ENCODE measurements at regions not wholly inside any gene's neighbourhood (a gene's known extent, or its start where the extent isn't known, plus 50 kb on each side); places are given as distances from the start of the nearest gene placed in this dataset.
"Not testable (repeated sequence)": the region's sequence is repeated elsewhere in the genome, so short reads cannot be mapped to it uniquely, and the experiment has no call there.

DNA sequence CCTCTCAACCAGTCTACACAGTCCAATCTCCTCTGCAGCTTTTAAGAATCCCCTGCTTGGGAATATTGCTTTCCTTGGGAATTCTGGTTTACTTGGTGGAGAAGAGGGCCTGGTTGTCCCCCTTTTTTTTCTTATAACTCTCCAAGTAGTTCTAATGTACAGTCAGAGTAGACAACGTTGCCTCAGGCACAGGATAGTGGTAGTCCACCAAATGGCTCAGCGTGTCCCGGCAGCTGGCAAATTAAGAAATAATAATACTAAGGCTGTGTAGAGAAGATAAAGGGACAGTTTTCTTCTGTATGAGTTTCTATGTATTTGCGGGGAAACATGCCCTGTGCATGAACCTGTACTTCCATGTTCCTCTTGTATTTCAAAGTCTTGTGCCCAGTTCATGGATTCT is 145.7 kb upstream of the RREB1 start:
- DNase-seq = no peak

DNA sequence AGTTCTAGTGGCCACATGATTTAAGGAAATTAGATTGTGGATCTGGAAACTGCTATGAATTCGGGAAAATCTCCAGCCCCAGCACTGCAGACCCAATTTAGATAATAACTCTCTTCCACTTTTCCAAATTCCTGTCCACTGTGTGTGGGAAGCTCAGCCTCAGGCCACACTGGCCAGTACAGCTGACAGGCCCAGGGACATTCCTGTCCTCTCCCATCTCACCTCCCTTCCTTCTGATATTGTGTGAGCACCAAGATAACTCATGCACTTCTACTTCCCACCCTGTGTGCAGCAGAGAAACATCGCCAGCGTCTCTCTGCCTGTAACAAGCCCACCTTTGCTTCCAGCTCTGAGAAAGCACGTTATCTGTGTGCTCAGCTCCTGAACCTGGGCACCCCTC is 145.1 kb upstream of the RREB1 start:
- DNase-seq = no peak

DNA sequence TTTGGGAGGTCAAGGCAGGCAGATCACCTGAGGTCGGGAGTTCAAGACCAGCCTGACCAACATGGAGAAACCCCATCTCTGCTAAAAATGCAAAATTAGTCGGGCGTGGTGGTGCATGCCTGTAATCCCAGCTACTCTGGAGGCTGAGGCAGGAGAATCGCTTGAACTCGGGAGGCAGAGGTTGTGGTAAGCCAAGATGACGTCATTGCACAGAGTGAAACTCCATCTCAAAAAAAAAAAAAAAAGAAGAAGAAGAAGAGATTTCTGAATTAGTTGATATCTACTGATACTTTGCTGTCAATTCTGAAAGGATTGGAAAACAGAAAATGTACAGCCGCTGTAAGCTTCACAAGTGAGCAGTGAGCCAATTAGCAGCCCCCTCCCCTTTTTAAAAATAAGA is 144.4 kb upstream of the RREB1 start:
- not testable (repeated sequence) for DNase-seq

DNA sequence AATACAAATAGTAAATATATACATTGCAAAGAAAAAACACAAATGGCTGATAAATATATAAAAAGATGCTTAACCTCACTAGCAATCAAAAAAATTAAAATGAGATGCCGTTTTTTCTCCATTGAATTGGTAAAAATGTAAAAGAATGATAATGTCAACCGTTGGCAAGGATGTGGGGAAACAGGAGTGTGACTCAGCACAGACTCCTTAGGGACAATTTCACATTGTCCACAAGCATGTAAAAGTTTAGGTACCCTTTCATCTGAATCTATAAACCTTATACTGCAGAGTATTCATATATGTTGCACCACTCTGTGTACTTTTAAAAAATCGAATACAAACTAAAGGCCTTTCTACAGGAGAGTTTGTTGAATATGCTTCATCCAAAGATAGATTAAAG is 143.1 kb upstream of the RREB1 start:
- no peak for DNase-seq

DNA sequence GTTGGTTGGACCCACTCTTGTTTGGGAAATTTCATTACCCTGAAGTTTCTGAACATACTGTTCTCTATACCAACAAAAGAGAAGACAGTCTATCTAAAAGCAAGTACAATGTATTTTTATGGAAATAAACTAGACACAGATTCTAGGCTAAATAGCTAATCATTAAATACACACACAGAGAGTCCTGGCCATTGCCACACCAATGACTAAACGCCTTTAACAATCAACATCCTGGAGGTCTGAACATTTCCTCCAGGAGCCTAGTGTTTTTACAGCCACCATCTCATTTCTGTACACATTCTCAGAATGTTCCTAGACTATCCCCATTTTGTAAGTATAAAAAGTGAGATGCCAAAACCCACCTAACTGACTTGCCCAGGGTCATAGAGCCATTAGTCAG is 141.6 kb upstream of the RREB1 start:
- no peak for DNase-seq

DNA sequence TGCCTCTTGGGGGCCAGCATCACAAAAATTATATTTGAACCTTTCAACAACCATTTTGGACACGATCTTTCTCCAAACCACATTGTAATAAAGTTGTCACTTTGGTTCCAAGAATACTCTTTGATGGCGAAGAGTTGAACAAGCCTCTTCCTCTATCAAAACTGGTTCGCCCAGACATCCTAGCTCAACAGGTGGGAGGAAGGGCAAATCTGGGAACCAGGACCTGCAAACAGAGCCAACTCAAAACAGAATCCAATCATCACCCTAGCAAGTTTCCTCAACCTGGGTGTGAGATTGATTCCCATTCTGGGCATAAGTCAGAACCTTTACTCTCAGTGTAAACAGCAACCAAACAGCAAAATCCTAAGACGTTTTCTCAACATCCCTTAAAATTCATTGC is 141.2 kb upstream of the RREB1 start:
- DNase-seq = no peak

DNA sequence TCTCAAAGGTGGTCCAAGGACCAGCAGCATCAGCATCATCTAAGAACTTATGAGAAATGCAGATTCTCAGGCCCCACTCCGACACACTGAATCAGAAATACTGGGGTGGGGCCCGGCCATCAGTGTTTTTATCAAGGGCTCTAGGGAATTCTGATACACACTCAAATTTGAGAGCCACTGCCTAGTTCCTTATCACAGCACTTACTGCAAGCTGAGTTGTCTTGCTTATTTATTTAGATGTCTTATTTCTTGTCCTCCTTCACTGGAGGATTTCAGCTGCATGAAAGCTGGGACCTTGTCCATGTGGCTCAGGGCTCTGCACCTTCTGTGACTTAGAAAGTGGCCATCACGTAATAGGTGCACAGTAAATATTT is 139.4 kb upstream of the RREB1 start:
- no peak for DNase-seq

DNA sequence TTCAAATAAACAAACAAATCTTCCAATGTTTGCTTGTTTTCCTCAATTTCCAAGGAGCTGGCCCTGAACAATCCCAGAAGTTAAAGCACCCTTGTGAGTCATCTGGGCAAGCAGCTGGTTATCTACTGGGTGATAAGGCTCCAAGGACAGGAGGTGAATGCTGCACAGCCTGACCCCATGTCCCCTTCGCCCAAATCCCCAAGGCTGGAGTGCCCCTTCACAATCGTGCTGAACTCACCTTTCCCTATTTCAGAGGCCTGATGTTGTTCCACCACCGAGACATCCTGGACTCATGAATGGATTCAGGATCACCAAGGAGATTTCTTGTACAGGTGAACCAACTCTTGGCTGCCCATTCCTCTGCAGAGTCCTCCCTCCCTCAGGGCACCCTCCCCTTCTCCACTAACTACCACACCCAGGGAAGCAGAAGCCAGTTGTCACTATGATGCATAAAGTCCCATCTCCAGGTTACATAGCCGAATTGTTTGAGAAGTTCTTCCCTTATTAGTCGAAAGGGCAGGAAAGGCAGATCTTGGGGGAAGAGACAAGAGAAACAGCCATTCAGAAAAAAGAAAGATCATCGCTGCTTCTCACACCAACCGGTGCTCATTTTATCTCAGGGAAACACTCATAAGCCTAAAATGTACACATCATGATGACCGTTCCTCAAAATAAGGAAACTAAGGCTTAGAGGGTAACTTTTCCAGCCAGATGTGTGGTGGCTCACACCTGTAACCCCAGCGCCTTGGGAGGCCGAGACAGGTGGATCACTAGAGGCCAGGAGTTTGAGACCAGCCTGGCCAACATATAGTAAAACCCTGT is 138.8 kb upstream of the RREB1 start:
- DNase-seq = no peak

DNA sequence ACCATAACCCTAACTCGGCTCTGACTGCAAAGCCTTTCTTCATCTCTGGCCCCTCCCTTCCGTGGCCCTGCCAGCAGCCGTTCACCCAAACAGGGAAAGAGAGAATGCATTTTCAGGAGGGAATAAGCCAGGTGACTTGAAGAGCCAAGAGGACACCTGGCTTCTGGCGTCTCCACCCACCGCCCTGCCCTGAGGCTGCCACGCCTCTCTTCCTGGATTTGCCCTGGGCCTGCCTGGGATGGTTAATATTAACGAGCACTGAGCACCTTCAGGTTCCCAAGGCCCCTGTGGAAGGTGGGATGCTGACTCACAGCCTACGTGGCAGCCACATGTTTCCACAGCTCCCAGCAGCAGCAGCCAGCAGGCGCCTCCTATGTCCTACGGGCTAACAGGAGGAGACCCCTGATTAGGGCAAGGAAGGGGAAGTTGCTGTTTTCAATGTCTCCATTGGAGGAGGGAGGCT is 138.0 kb upstream of the RREB1 start:
- DNase-seq = no peak

DNA sequence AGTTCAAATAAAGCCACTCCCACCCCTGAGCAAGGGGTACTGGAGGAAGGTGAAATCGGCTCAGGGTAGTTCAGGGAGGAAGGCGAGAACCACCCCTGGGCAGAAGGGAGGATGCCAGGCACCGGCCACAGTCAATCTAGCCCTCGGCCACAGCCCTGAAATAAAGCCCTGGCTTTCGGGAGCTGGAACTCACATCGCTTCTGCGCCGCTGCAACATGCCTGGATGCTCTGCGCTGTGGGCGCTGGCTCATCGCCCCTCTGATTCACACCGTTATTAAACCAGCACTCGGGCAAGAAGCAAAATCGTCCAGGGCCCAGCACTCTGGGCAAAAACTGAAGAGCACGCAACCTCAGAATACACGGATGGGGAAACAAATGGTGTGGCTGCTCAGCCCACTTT is 136.9 kb upstream of the RREB1 start:
- no peak for DNase-seq

DNA sequence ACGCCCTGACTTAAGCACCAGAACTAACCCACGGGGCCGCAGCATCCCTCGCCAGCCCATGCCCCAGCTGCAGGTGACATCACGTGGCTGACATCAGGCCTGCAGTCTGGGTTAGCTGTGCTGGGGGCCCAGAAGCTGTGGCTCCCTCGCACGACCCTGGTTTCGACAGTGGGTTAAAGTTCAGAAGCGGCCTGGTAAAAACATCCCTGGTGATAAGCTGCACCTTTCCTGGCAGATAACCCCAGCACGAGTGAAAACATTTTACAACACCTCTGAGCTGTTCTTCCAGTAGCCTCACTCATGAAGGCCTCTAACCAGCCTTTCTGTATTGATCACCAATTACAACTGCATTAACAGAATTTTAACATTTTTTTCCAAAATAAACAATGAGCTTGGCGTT is 136.4 kb upstream of the RREB1 start:
- DNase-seq = no peak

DNA sequence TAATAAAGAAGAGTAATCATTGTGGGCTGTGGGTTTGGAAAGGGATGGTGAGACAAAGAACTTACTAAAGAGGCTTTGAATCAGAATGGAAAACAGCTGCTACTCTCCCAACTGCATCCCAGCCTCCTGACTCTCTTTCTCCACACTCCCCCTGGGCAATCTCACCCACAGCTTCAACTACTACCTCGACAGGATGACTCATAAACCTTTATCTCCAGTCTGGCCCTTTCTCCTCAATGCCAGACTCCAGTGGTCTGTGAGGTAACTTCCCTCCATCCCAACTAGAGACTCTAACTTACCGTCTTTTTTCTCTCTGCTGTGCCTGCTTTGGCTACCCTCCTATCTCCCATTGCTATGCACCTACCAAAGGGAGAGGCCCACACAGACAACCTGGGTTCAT is 135.3 kb upstream of the RREB1 start:
- DNase-seq = no peak

DNA sequence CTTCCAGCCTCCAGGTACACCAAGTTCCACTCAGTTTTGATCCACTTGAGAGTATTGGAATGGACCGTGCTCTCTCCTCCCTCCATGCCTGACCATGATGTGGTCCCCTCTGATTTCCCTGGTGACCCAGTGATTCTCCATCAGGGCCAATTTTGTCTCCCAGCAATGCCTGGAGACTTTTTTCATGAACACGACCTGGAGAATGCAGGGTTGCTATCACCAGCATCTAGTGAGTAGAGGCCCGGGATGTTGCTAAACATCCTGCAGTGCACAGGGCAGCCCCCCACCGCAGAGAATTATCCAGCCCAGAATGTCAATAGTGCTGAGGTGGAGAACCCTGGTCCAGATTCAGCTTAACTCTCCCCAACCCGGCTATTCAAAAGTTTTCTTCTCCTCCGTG is 134.0 kb upstream of the RREB1 start:
- DNase-seq = no peak

DNA sequence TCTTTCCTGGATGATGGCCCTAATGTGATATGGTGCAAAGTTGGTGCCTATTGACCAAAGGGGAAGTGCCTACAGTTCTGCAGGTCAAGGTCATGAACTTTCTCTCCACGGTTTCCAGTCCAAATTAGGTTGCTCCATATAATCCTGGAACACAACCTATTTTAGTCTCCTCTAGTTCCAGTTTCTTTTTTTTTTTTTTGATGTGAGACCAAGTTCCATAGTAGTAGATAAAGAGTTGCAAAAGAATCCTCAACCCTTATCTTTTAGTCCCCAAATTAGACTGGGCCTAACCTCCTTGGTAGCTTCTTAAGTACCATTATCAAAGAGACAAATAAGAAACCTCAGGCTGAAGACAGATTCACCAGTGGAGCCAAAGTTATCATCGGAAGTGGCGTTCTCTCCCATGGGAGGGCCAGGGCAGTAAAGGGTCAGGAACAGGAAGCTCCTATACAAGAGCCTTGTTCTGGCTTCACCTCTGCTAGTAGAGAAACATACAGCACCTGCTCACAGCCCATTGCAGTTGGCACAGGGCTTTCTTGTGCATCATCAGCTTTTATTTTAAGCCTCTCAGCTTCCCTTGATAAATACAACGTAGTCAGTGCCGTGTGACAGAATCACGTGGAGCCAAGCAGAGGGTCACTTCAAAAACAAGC is 132.2 kb upstream of the RREB1 start:
- DNase-seq = no peak

DNA sequence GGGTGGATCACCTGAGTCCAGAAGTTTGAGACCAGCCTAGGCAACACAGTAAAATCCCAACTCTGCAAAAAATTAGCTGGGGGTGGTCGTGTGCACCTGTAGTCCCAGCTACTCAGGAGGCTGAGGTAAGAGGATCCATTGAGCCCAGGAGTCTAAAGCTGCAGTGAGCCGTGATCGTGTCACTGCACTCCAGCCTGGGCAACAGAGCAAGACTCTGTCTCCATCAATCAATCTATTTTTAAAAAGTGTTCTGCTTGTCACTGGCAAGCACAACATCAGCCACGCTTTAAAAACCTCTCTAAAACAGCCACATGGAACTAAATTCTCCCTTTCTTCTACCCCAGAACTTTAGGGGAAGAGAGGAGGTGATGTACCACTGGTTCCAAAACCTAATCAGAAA is 131.6 kb upstream of the RREB1 start:
- DNase-seq = no peak

DNA sequence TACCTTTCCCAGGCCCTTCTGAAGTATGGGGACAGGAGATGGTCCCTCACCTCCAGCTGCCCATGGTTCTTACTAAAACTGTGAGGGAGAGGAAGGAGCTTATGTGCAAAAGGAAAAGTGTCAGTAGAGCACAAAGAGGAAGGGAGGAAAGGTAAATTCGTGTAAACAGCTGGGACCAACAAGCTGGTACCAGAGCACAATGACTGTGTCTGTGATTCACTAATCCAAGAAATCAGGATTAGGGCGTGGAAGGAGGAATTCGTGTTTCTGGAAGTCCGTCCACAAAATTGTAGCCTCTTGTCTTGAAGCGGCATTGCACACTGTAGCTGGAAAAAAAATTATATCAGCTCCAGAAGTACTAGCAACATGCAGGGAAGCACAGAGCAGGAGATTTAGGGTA is 129.0 kb upstream of the RREB1 start:
- DNase-seq = no peak

DNA sequence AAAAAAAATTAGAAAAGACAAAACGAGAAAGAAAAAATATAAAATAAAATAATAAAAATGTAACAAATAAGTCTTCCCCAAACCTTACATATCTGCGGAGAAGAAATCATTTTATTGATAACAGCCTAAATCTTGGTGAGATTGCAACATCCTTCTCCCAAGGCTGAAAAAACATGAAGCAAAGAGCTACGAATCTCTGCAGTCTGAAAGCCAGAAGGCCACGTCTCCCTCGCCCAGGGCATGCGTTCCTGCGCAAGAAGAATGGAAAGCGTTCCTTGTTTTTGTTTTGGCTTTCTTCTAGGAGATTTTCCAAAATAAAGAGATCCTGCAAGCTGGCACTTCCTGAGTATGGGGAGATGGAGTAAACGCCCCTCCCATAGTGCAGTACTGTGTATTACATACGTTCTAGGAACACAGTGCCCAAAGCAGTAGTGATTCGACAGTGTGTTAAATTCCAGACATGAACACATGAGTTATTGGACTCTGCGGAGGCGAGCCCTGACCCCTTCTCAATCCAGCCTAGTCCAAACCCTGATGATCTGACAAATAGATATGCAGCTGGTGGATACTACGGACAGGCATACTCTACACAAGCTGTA is 126.7 kb upstream of the RREB1 start:
- DNase-seq = no peak

DNA sequence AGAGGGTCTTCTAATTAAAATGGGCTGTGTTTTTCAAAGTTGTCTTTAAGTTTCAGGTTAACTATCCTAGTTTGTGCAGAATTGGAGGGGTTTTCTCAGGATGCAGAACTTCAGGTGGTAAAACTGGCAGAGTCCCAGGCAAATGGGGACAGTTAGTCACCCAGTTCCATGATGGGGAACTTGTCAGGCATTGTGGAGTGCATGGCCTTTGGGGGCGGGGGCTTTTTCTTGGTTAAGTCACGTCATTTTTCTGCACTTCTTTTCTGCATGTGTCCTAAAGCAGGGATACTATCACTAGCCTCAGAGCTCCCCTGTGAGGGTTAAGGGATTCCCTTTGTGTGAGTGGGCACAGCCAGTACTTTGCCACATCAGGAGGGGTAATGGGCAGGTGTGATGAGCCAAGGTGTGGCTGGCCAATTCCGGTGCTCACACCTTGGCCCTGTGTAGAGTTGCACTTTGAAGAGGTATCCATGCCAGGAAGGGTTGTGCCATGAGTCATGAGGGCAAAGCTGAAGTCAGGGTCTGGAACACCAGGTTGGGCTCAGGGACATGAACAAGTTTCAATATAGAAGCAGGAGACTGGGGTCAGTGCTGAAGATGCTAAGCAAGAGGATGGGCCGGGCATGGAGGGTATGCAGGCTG is 126.0 kb upstream of the RREB1 start:
- DNase-seq = no peak

DNA sequence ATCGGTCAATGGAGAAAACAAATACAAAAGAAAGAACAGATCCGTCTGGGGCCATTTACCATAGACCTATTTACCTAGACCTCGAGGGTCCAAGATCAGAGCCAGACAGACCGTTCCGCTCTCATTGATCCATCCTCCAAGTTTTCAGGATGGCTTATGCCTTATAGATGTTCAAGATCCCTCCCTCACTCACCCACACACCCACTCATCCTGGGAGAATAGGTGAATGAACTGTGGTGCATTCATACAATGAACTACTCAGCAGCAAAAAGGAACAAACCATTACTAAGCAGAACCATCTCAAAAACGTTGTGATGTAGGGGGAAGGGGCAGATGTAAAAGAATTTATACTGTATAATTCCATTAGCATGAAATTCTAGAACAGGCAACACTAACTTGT is 125.1 kb upstream of the RREB1 start:
- no peak for DNase-seq

DNA sequence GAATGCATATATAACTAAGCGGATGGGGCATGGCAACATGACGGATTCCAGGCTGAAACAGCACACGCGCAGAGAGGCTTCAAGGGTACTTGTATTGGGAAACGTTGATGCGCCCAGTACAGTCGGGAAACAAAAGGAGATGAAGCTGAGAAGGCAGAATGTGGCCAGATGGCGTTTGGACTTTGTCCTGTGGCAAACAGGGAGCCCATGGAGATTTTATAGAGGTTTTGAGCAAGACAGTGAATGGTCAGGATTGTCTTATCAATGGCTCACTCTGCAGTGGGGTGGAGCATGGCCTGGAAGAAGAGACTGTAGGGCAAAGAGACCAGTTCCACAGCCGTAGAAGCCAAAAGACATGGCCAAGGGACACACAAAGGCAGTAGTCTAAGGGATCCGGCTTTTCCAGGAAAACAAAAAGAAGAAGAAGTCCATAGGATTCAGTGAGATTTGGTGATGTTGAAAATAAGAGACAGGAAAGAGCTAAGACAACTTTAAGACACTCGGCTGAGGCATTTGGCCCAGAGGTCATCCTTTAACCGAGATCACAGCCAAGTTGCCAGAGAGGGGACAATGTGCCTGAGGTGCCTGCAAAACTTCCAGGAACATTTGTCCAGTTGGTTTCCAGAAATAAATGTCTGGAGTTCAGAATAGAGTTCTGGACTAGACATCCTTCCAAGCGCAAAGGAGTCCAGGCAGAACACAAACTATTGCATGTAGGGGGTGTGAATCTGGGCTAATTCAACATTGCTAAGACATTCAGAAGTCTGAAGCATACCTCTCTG is 123.0 kb upstream of the RREB1 start:
- no peak for DNase-seq

DNA sequence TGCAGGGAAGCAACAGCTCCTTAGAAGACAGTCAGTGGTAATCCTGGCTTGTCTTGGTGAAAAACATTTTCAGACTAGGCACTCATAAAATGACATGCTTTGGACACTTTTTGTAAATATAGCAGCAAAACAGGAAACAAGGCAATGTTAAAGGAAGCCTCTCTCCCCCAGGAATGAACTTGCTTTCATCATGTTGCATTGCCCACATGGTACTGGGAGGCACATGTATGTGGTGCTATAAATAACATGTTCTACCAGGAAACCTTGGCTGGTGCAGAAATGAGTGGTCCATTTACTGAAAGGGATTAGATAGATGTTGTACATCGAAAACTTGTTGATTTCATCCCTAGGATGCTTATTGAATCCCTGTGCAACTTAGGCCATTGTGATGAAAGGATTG is 121.4 kb upstream of the RREB1 start:
- DNase-seq = no peak

DNA sequence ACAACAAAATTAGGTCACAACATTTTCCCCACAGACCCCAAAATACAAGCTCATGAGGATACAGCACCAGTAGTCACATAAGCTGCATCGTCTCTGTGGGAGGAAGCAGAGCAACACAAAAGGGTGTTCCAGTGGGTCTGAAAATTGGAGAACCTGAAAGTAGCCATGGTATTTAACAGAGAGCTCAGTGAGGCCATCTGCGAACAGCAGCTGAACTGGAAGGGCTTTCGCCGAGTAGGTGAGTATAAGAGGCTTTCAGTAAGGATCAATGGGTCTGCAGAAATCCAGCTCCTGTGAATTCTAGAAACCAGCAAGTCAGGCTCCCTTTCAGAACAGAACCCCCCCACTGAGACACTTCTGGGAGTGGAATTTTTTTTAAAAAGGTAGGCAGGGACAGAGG is 120.0 kb upstream of the RREB1 start:
- DNase-seq = no peak

DNA sequence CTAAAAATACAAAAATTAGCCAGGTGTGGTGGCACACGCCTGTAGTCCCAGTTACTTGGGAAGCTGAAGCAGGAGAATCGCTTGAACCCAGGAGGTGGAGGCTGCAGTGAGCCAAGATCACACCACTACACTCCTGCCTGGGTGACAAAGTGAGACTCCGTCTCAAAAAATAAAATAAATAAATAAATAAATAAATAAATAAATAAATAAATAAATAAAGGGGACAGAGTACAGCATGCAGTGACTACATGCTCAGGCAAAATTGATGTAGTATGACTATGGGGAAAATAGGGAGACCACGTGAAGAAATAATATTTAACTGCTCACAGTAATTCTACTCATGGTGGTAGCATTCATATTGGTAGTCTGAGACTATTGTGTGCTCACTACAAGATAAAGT is 117.7 kb upstream of the RREB1 start:
- DNase-seq = not testable (repeated sequence)

All from NCI-H1930 (cell line).